AG09309 (cell line): ENCODE measurements at regions not wholly inside any gene's neighbourhood (a gene's known extent, or its start where the extent isn't known, plus 50 kb on each side); places are given as distances from the start of the nearest gene placed in this dataset.
"Not testable (repeated sequence)": the region's sequence is repeated elsewhere in the genome, so short reads cannot be mapped to it uniquely, and the experiment has no call there.

Experiments
- DNase-seq: peaks from one replicate; pipeline ENCODE4 v3.0.0-alpha.2; 2010; ENCODE audit warnings: low read depth
- H3K4me3 ChIP-seq: 2 replicates; pipeline ENCODE4 v1.5.1; 2011; ENCODE audit warnings: mild to moderate bottlenecking, low read depth, low read length, moderate library complexity; ENCODE audit not compliant: control insufficient read depth
- TF ChIP-seq, protein P1 (sequence below): IDR thresholded peaks from 2 replicates; pipeline ENCODE4 v1.5.1; 2011; ENCODE audit warnings: mild to moderate bottlenecking, low read depth, low read length, inconsistent platforms; ENCODE audit not compliant: insufficient read depth, control insufficient read depth; ENCODE audit errors: missing control alignments

DNA sequence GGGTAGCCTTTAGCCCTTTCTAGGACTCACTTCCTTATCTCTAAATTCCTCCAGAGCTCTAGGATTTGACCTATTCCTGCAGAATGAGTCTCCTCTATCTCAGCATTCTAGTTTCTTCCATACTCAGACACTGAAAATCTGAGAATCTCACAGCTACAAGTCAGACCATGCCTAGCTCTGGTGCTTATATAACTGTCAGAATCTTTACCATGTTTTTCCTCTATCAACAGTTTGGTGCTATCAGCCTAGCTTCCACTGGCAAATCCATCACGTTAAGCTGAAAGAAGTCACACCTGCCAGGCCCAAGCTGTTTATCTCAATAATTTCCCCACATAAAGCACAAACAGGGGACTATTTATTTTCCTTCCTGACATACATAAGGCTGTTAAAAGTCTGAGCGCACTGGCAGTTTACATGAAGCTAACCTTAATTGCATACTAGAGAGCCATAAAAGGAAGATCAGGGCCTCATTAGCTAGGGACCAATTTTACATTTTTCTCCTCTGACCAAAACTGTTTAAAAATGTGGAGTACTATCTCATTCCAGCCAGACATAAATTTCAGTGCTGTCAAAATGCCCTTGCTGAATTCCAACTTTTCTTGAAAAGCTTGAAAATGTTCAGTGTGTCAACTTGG, 270.5 kb downstream of the C12orf75 start:
- no peak for DNase-seq
- TF ChIP-seq, protein P1, sequence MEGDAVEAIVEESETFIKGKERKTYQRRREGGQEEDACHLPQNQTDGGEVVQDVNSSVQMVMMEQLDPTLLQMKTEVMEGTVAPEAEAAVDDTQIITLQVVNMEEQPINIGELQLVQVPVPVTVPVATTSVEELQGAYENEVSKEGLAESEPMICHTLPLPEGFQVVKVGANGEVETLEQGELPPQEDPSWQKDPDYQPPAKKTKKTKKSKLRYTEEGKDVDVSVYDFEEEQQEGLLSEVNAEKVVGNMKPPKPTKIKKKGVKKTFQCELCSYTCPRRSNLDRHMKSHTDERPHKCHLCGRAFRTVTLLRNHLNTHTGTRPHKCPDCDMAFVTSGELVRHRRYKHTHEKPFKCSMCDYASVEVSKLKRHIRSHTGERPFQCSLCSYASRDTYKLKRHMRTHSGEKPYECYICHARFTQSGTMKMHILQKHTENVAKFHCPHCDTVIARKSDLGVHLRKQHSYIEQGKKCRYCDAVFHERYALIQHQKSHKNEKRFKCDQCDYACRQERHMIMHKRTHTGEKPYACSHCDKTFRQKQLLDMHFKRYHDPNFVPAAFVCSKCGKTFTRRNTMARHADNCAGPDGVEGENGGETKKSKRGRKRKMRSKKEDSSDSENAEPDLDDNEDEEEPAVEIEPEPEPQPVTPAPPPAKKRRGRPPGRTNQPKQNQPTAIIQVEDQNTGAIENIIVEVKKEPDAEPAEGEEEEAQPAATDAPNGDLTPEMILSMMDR, result no peak
- no peak overlapping the region for H3K4me3 ChIP-seq

DNA sequence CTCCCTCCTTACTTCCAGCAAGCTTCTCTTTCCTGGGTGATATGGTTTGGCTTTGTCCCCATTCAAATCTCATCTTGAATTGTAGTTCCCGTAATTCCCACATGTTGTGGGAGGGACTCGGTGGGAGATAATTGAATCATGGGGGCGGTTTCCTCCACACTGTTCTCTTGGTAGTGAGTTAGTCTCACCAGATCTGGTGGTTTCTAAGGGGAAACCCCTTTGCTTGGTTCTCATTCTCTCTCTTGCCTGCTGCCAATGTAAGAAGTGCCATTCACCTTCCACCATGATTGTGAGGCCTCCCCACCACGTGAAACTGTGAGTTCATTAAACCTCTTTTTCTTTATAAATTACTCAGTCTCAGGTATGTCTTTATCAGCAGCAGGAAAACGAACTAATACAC, 271.8 kb downstream of the C12orf75 start:
- H3K4me3 ChIP-seq, DNase-seq: not testable (repeated sequence)

DNA sequence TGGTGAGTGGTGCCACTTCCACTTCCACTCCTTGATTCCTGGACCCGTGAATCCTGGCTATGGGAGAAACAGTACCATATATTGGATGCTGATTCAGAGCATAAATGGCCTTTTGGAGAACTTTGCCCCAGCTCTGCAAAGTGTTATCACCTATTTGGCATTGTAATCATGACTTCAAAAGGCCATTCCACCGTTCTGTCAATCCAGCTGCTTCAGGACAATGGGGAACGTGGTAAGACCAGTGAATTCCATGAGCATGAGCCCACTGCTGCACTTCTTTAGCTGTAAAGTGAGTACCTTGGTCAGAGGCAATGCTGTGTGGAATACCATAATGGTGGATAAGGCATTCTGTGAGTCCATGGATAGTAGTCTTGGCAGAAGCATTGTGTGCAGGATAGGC, 273.8 kb downstream of the C12orf75 start:
- DNase-seq, H3K4me3 ChIP-seq: not testable (repeated sequence)

DNA sequence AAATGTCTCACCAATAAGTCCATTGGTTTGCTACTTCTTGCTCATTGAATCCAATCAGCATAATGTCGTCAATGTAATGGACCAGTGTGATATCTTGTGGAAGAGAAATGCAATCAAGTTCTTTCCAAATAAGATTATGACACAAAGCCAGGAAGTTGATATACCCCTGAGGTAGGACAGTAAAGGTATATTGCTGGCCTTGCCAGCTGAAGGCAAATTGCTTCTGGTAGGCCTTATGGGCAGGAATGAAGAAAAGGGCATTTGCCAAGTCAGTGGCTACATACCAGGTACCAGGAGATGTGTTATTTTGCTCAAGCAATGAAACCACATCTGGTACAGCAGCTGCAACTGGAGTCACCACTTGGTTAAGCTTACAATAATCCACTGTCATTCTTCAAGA, 276.1 kb downstream of the C12orf75 start:
- not testable (repeated sequence) for DNase-seq

DNA sequence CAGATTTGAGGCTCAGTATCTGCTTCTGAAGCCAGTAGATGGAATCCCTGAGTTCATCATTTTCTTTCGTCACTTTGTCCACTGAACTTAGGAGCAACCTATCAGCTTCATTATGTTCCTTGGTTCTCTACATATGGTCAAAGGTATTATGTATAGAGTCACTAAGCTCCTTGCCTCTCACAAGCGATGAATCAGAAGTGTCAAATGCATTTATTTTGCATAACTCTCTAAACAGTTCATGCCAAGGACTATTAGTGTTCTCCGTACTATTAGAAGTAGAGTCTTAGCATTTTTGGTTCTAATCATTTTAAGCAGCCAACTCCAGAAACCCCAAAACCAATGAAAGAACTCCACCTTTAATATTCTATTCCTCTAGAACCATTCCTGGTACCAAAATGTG, 278.5 kb downstream of the C12orf75 start:
- not testable (repeated sequence) for DNase-seq, H3K4me3 ChIP-seq

More for the DNA sequence above, 276.1 kb downstream of the C12orf75 start:
- H3K4me3 ChIP-seq, result not testable (repeated sequence)

DNA sequence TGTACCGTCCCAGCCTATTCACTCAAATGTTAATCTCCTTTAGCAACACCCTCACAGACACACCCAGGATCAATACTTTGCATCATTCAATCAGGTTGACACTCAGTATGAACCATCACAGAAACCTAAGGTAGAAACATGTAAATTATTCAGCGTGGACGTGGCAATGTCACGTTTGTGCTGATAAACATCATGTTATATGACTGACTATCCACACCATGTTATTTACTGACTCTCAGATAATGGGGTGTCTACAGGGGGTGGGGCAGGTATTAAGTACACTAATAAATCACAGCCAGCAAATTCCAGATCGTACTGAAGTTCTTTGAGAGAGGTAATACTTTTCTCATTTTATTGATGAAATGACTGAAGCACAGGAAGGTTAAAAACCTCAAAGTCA, 280.0 kb downstream of the C12orf75 start:
- H3K4me3 ChIP-seq, result no peak overlapping the region
- TF ChIP-seq, protein P1, result no peak
- no peak for DNase-seq

DNA sequence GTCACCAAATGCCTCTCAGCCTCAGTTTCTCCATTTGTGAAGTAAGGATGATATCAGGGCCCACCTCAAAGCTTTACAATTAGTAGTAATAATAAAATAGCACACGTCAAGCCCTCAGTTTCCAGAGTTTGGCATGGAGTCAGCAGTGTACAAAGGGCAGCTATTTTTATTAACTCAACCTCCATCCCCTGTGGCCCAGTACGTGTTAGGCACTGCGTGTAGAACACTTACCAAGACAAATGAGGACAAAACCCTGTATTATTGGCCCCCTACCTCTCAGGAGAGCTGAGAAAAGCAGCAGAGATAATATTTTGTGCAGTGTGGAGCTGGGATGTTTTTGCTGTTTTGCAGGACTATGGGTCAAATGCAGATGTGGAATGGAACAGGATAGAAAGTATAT, 280.8 kb downstream of the C12orf75 start:
- TF ChIP-seq, protein P1, result no peak
- no peak for DNase-seq
- no peak overlapping the region for H3K4me3 ChIP-seq

DNA sequence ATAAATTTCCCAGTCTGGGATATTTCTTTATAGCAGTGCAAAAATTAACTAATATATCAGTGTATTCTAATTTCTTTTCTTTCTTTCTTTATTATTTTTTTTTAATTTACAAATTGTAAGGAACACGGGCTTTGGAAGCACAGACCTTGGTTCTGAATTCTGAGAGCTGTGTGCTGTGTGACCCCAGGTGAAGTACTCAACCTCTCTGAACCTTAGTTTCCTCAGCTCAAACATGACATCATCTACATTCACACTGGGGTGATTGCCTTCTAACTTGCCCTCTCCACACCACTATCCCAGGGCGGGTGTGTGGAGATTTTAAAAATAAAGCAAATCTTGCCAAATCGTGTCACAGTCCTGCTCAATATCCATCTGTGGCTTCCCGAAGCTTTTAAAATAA, 282.8 kb downstream of the C12orf75 start:
- TF ChIP-seq, protein P1, result no peak
- no peak overlapping the region for H3K4me3 ChIP-seq
- DNase-seq, result no peak

DNA sequence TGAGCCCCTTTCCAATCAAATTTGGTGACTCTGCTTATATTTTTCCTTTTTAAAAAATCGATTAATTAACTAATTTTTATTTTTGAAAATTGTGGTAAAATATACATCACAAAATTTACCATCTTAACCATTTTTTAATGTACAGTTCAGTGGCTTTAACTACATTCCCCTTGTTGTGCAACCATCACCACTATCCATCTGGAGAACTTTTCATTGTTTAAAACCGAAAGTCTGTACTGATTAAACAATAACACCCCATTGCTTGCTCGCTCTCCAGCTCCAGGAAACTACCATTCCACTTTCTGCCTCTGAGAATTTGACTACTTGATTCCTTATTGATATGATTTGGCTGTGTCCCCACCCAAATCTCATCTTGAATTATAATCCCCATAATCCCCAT, 283.4 kb downstream of the C12orf75 start:
- H3K4me3 ChIP-seq, result no peak overlapping the region
- TF ChIP-seq, protein P1, result no peak
- DNase-seq, result no peak
